ENCODE measurements at regions not wholly inside any gene's neighbourhood (a gene's known extent, or its start where the extent isn't known, plus 50 kb on each side); places are given as distances from the start of the nearest gene placed in this dataset.

DNA sequence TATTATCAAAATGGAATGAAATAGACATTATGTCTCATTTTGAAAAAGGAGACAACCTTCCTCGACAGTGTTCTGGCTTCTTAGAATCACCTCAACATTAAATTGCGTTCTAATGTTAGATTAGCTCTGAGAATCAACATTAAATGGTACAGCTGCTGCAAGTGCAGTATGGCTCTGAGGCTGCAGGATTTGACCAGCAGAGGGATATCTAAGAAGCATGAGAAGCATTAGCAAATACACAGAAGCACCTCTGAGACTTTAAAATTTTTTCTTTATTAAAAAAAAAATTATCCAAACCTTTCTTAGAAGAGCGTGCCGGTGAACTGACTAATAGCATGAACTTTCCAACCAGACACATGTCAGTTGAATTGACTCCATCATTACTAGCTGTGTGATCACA is 253.4 kb upstream of the LRIG3 start:
- no peaks in the 10 kb centered on the region for H3K4me1 ChIP-seq (ENCODE audit: control insufficient read depth, insufficient read depth, low read length)
- no peak overlapping the region for H3K4me2 ChIP-seq (ENCODE audit: control insufficient read depth, insufficient read depth)
- FAIRE-seq (no peak), ATAC-seq (no peak), DNase-seq (ENCODE audit: low read depth, low spot score) (no peak)
- in situ Hi-C loops (cut with MboI) (no loop called here), intact Hi-C loops (cut with micrococcal nuclease; ENCODE audit: unreplicated experiment) (no loop called here)
- no TSS peak for BruUV-seq (replicated peaks)
- H3K27me3 ChIP-seq (replicated peaks in 1 of 2; ENCODE audit: control insufficient read depth in 2 of 2, insufficient read depth in 2 of 2, low read length in 1 of 2), result no peaks in the 10 kb centered on the region
- no peak overlapping the region for H3K27ac ChIP-seq (ENCODE audit: control insufficient read depth, insufficient read depth)
- H3K9ac ChIP-seq (ENCODE audit: control insufficient read depth, insufficient read depth, low read length), result no peak overlapping the region
- ChIA-PET RAD21 (ENCODE audit: unreplicated experiment) (no interaction called here), POLR2A (interaction anchor here (0.6 kb wide), 1 partner anchor 146 kb away, joined by 3 read pairs; no protein-coding TSS in a partner anchor), CTCF (interaction anchor here (2.1 kb wide), 1 partner anchor 23 kb away, joined by 7 read pairs; no protein-coding TSS in a partner anchor), SMC1A (ENCODE audit: uncharacterized antibody, unreplicated experiment) (interaction anchor here (0.6 to 0.9 kb wide), 3 partner anchors 11 to 618 kb away, joined by 3 to 4 read pairs (median 3); no protein-coding TSS in a partner anchor)
- no peaks in the 10 kb centered on the region for H4K20me1 ChIP-seq (ENCODE audit: control insufficient read depth, insufficient read depth)
- no peak overlapping the region for H2AFZ ChIP-seq (ENCODE audit: control insufficient read depth, low read depth, low read length)
- no peaks in the 10 kb centered on the region for H3K9me3 ChIP-seq (replicated peaks; ENCODE audit: control insufficient read depth, insufficient read depth, low read length)
- H3K4me3 ChIP-seq, result no peak overlapping the region
- H3K79me2 ChIP-seq (ENCODE audit: control insufficient read depth, insufficient read depth, low read length), result no peaks in the 10 kb centered on the region
- TF ChIP-seq, protein P1, sequence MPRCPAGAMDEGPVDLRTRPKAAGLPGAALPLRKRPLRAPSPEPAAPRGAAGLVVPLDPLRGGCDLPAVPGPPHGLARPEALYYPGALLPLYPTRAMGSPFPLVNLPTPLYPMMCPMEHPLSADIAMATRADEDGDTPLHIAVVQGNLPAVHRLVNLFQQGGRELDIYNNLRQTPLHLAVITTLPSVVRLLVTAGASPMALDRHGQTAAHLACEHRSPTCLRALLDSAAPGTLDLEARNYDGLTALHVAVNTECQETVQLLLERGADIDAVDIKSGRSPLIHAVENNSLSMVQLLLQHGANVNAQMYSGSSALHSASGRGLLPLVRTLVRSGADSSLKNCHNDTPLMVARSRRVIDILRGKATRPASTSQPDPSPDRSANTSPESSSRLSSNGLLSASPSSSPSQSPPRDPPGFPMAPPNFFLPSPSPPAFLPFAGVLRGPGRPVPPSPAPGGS (IDR thresholded peaks at IDR 0.05; ENCODE audit: borderline replicate concordance, insufficient read depth, low read depth, low read length, poor library complexity, severe bottlenecking), result no peak
- WGBS (ENCODE audit: insufficient coverage, insufficient replicate concordance, low lambda C conversion rate, missing lambda C conversion rate), result 48% methylated on average over 4 of the region's 4 CpGs
- no peaks in the 10 kb centered on the region for H3K36me3 ChIP-seq (ENCODE audit: control insufficient read depth in 2 of 2, insufficient read depth in 2 of 2, low read length in 1 of 2)

DNA sequence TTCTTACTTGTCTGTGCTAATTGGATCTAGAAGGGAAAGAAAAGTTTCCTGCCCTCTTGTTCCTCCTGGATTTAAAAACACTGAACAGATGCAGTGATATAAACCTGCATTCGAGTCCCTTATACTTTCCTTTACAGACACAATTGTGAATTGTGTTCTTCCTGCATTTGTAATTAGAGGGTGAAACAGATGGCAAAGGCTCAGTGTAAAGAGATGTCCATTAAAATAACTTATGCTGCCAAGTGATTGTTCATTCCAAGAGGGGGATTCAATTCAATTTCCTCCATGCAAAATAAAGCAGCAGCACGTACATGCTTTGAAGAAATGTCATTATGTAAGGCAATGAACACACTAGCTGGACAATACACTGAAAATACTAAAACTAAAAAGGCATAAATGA is 248.3 kb upstream of the LRIG3 start:
- DNase-seq (ENCODE audit: low read depth, low spot score), result no peak
- Histone ChIP-seq H3K4me1 (ENCODE audit: control insufficient read depth, insufficient read depth, low read length) (no peaks in the 10 kb centered on the region), H4K20me1 (ENCODE audit: control insufficient read depth, insufficient read depth) (no peaks in the 10 kb centered on the region), H3K36me3 (ENCODE audit: control insufficient read depth in 2 of 2, insufficient read depth in 2 of 2, low read length in 1 of 2) (no peaks in the 10 kb centered on the region), H3K9me3 (replicated peaks; ENCODE audit: control insufficient read depth, insufficient read depth, low read length) (no peaks in the 10 kb centered on the region), H3K27me3 (replicated peaks in 1 of 2; ENCODE audit: control insufficient read depth in 2 of 2, insufficient read depth in 2 of 2, low read length in 1 of 2) (no peaks in the 10 kb centered on the region), H3K4me2 (ENCODE audit: control insufficient read depth, insufficient read depth) (no peak overlapping the region), H3K79me2 (ENCODE audit: control insufficient read depth, insufficient read depth, low read length) (no peaks in the 10 kb centered on the region), H3K9ac (ENCODE audit: control insufficient read depth, insufficient read depth, low read length) (no peak overlapping the region), H2AFZ (ENCODE audit: control insufficient read depth, low read depth, low read length) (no peak overlapping the region), H3K27ac (ENCODE audit: control insufficient read depth, insufficient read depth) (no peak overlapping the region), H3K4me3 (no peak overlapping the region)
- FAIRE-seq, result no peak
- no peak for ATAC-seq
- RAD21 ChIA-PET (ENCODE audit: unreplicated experiment), result no interaction called here
- POLR2A ChIA-PET, result no interaction called here
- no TSS peak for BruUV-seq (replicated peaks)
- WGBS (ENCODE audit: insufficient coverage, insufficient replicate concordance, low lambda C conversion rate, missing lambda C conversion rate), result 0% methylated on average over 2 of the region's 2 CpGs
- in situ Hi-C loops (cut with MboI) (no loop called here), intact Hi-C loops (cut with micrococcal nuclease; ENCODE audit: unreplicated experiment) (no loop called here)
- CTCF ChIA-PET, result no interaction called here
- SMC1A ChIA-PET (ENCODE audit: uncharacterized antibody, unreplicated experiment), result no interaction called here
- TF ChIP-seq MXI1 (IDR thresholded peaks at IDR 0.05; ENCODE audit: low read depth, low read length) (no peak), RCOR1 (conservative IDR thresholded peaks at IDR 0.05; ENCODE audit: low read depth, low read length) (no peak), ZNF384 (IDR thresholded peaks at IDR 0.05; ENCODE audit: borderline replicate concordance, low read depth, low read length) (no peak)
- TF ChIP-seq, protein P2, sequence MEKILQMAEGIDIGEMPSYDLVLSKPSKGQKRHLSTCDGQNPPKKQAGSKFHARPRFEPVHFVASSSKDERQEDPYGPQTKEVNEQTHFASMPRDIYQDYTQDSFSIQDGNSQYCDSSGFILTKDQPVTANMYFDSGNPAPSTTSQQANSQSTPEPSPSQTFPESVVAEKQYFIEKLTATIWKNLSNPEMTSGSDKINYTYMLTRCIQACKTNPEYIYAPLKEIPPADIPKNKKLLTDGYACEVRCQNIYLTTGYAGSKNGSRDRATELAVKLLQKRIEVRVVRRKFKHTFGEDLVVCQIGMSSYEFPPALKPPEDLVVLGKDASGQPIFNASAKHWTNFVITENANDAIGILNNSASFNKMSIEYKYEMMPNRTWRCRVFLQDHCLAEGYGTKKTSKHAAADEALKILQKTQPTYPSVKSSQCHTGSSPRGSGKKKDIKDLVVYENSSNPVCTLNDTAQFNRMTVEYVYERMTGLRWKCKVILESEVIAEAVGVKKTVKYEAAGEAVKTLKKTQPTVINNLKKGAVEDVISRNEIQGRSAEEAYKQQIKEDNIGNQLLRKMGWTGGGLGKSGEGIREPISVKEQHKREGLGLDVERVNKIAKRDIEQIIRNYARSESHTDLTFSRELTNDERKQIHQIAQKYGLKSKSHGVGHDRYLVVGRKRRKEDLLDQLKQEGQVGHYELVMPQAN (conservative IDR thresholded peaks at IDR 0.05), result no peak
- TF ChIP-seq, protein P3, sequence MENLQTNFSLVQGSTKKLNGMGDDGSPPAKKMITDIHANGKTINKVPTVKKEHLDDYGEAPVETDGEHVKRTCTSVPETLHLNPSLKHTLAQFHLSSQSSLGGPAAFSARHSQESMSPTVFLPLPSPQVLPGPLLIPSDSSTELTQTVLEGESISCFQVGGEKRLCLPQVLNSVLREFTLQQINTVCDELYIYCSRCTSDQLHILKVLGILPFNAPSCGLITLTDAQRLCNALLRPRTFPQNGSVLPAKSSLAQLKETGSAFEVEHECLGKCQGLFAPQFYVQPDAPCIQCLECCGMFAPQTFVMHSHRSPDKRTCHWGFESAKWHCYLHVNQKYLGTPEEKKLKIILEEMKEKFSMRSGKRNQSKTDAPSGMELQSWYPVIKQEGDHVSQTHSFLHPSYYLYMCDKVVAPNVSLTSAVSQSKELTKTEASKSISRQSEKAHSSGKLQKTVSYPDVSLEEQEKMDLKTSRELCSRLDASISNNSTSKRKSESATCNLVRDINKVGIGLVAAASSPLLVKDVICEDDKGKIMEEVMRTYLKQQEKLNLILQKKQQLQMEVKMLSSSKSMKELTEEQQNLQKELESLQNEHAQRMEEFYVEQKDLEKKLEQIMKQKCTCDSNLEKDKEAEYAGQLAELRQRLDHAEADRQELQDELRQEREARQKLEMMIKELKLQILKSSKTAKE (IDR thresholded peaks at IDR 0.05; ENCODE audit: low read depth, poor library complexity, severe bottlenecking), result no peak
- TF ChIP-seq, protein P4, sequence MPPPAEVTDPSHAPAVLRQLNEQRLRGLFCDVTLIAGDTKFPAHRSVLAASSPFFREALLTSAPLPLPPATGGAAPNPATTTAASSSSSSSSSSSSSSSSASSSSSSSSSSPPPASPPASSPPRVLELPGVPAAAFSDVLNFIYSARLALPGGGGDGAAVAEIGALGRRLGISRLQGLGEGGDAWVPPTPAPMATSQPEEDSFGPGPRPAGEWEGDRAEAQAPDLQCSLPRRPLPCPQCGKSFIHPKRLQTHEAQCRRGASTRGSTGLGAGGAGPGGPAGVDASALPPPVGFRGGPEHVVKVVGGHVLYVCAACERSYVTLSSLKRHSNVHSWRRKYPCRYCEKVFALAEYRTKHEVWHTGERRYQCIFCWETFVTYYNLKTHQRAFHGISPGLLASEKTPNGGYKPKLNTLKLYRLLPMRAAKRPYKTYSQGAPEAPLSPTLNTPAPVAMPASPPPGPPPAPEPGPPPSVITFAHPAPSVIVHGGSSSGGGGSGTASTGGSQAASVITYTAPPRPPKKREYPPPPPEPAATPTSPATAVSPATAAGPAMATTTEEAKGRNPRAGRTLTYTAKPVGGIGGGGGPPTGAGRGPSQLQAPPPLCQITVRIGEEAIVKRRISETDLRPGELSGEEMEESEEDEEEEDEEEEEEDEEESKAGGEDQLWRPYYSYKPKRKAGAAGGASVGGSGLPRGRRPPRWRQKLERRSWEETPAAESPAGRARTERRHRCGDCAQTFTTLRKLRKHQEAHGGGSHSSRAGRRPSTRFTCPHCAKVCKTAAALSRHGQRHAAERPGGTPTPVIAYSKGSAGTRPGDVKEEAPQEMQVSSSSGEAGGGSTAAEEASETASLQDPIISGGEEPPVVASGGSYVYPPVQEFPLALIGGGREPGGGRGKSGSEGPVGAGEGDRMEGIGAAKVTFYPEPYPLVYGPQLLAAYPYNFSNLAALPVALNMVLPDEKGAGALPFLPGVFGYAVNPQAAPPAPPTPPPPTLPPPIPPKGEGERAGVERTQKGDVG (CRISPR knock-in tag; IDR thresholded peaks at IDR 0.05), result no peak

Measured in GM12878 (cell line).